H1 (cell line): ENCODE measurements at regions not wholly inside any gene's neighbourhood (a gene's known extent, or its start where the extent isn't known, plus 50 kb on each side); places are given as distances from the start of the nearest gene placed in this dataset.

ENCODE experiments used
- CTCF ChIA-PET: fragments of 300-600 bp; sonication (Branson Sonifier 250); formaldehyde crosslinking; loops from one replicate; lab custom pipeline; 2021; ENCODE audit not compliant: partially characterized antibody; lab: Charles Lee
- POLR2A ChIA-PET: fragments of 300-600 bp; sonication (Branson Sonifier 250); formaldehyde crosslinking; loops from one replicate; lab custom pipeline; 2021; ENCODE audit warnings: inconsistent platforms; ENCODE audit not compliant: partially characterized antibody; lab: Charles Lee
- DNase-seq, 2 experiments: peaks; one replicate each; pipeline versions ENCODE4 v3.0.0 to v3.0.0-alpha.2; 2010 to 2022; ENCODE audit warnings: low spot score in 2 of 2, low read depth in 1 of 2, mixed read lengths in 1 of 2
- FAIRE-seq: peaks from 2 replicates; lab custom pipeline; 2011; peaks lifted over from hg19 to GRCh38; lab: Jason Lieb, UNC
- H2AFZ ChIP-seq: 2 replicates; pipeline ENCODE4 v1.8.1; 2012; ENCODE audit warnings: low read length, inconsistent platforms
- H2AK5ac ChIP-seq: 2 replicates; pipeline ENCODE4 v1.6.1; 2013; ENCODE audit warnings: low read depth, low read length
- H2BK120ac ChIP-seq: replicated peaks from 2 replicates; pipeline ENCODE3; 2013; ENCODE audit warnings: low read depth, low read length, inconsistent platforms
- H2BK12ac ChIP-seq: 2 replicates; pipeline ENCODE4 v1.6.1; 2013; ENCODE audit warnings: low read depth, low read length
- H2BK15ac ChIP-seq: 2 replicates; pipeline ENCODE4 v1.6.1; 2013; ENCODE audit warnings: low read length
- H2BK20ac ChIP-seq: 2 replicates; pipeline ENCODE4 v1.6.1; 2013; ENCODE audit warnings: low read length
- H2BK5ac ChIP-seq: 2 replicates; pipeline ENCODE4 v1.6.1; 2013; ENCODE audit warnings: low read depth, low read length
- H3K14ac ChIP-seq: 2 replicates; pipeline ENCODE4 v1.6.1; 2013; ENCODE audit warnings: inconsistent platforms; ENCODE audit not compliant: insufficient read length
- H3K18ac ChIP-seq: 2 replicates; pipeline ENCODE4 v1.6.1; 2013; ENCODE audit warnings: low read length; ENCODE audit errors: extremely low read depth
- H3K23ac ChIP-seq: 2 replicates; pipeline ENCODE4 v1.6.1; 2013; ENCODE audit warnings: inconsistent platforms; ENCODE audit not compliant: insufficient read length
- H3K23me2 ChIP-seq: 2 replicates; pipeline ENCODE4 v1.6.1; 2013; ENCODE audit warnings: low read depth, low read length
- H3K27ac ChIP-seq: 2 replicates; pipeline ENCODE4 v1.6.1; 2011; ENCODE audit warnings: low read depth, low read length, inconsistent platforms
- H3K27me3 ChIP-seq, 4 experiments: replicated peaks in 1 of 4; 1 replicate in 1 of 4; 2 replicates in 3 of 4; pipeline versions ENCODE4 v1.6.1 to v1.8.1; 2011 to 2013; ENCODE audit warnings: low read length in 3 of 4, mild to moderate bottlenecking in 3 of 4, inconsistent platforms in 2 of 4, mixed read lengths in 2 of 4, moderate library complexity in 1 of 4; ENCODE audit not compliant: control insufficient read depth in 3 of 4, insufficient read depth in 3 of 4; ENCODE audit errors: extremely low read depth in 1 of 4
- H3K36me3 ChIP-seq, 4 experiments: 2 replicates each; pipeline versions ENCODE4 v1.6.1 to v1.8.1; 2011 to 2013; ENCODE audit warnings: mild to moderate bottlenecking in 4 of 4, low read length in 3 of 4, moderate library complexity in 2 of 4, control low read depth in 1 of 4, inconsistent platforms in 1 of 4; ENCODE audit not compliant: insufficient read depth in 4 of 4, control insufficient read depth in 2 of 4
- H3K4ac ChIP-seq: replicated peaks from 2 replicates; pipeline ENCODE3; 2013; ENCODE audit warnings: low read length, low read depth, mixed read lengths, inconsistent platforms; ENCODE audit not compliant: insufficient read length
- H3K4me1 ChIP-seq, 4 experiments: replicated peaks in 1 of 4; 1 replicate in 1 of 4; 2 replicates in 3 of 4; pipeline versions ENCODE4 v1.6.1 to v1.8.1; 2011 to 2013; ENCODE audit warnings: low read length in 3 of 4, inconsistent platforms in 2 of 4, mixed read lengths in 1 of 4; ENCODE audit not compliant: insufficient read depth in 4 of 4, control insufficient read depth in 3 of 4
- H3K4me2 ChIP-seq, 2 experiments: 2 replicates each; pipeline versions ENCODE4 v1.6.1 to v1.8.1; 2011 to 2013; ENCODE audit warnings: low read depth in 2 of 2, low read length in 2 of 2, control low read depth in 1 of 2, inconsistent platforms in 1 of 2, mild to moderate bottlenecking in 1 of 2; ENCODE audit not compliant: insufficient read depth in 1 of 2
- H3K4me3 ChIP-seq, 4 experiments: fragments of 200-600, 300-600 bp in 1 of 4; sonication (generic), shearing (Covaris generic), sonication (Bioruptor Twin) in 1 of 4; 2 replicates each; pipeline versions ENCODE4 v1.5.1 to v1.8.1; 2011 to 2016; ENCODE audit warnings: low read length in 4 of 4, low read depth in 3 of 4, control low read depth in 2 of 4, inconsistent platforms in 2 of 4, mild to moderate bottlenecking in 2 of 4, mixed read lengths in 1 of 4, moderate library complexity in 1 of 4; ENCODE audit not compliant: insufficient read depth in 2 of 4; ENCODE audit errors: extremely low read depth in 1 of 4
- H3K56ac ChIP-seq: replicated peaks from 2 replicates; pipeline ENCODE3; 2013; ENCODE audit warnings: low read depth, mild to moderate bottlenecking, mixed read lengths, low read length, inconsistent platforms; ENCODE audit not compliant: insufficient read length
- H3K79me1 ChIP-seq: 2 replicates; pipeline ENCODE4 v1.6.1; 2013; ENCODE audit warnings: low read depth, low read length, control low read depth
- H3K79me2 ChIP-seq, 2 experiments: 2 replicates each; pipeline versions ENCODE4 v1.6.1 to v1.8.1; 2012 to 2013; ENCODE audit warnings: low read length in 2 of 2, mild to moderate bottlenecking in 2 of 2, inconsistent platforms in 1 of 2; ENCODE audit not compliant: insufficient read depth in 2 of 2, control insufficient read depth in 1 of 2
- H3K9ac ChIP-seq, 4 experiments: replicated peaks in 1 of 4; 1 replicate in 1 of 4; 2 replicates in 3 of 4; pipeline versions ENCODE4 v1.6.1 to v1.8.1; 2011 to 2013; ENCODE audit warnings: low read depth in 3 of 4, low read length in 3 of 4, control low read depth in 2 of 4, mild to moderate bottlenecking in 2 of 4, moderate library complexity in 2 of 4, inconsistent platforms in 1 of 4; ENCODE audit errors: extremely low read depth in 1 of 4
- H3K9me3 ChIP-seq, 2 experiments: 2 replicates each; pipeline versions ENCODE4 v1.6.1 to v1.8.1; 2012 to 2013; ENCODE audit warnings: mild to moderate bottlenecking in 2 of 2, moderate library complexity in 2 of 2, control low read depth in 1 of 2, inconsistent platforms in 1 of 2, low read depth in 1 of 2, low read length in 1 of 2, mixed read lengths in 1 of 2; ENCODE audit not compliant: insufficient read depth in 2 of 2
- H4K20me1 ChIP-seq, 2 experiments: replicated peaks in 1 of 2; 2 replicates each; pipeline versions ENCODE3 to v1.8.1; 2011 to 2013; ENCODE audit warnings: inconsistent platforms in 2 of 2, low read length in 2 of 2, mild to moderate bottlenecking in 1 of 2; ENCODE audit not compliant: insufficient read depth in 2 of 2, control insufficient read depth in 1 of 2
- H4K5ac ChIP-seq: 2 replicates; pipeline ENCODE4 v1.6.1; 2013; ENCODE audit warnings: low read length, low read depth, mixed read lengths, inconsistent platforms; ENCODE audit not compliant: insufficient read length
- H4K8ac ChIP-seq: 2 replicates; pipeline ENCODE4 v1.8.0; 2013; ENCODE audit warnings: mild to moderate bottlenecking, moderate library complexity, low read length, inconsistent platforms; ENCODE audit not compliant: insufficient read depth; ENCODE audit errors: extremely low read depth
- H4K91ac ChIP-seq: replicated peaks from 2 replicates; pipeline ENCODE3; 2013; ENCODE audit warnings: low read length, mixed read lengths, inconsistent platforms; ENCODE audit not compliant: insufficient read length
- CHD1 ChIP-seq: IDR thresholded peaks from 2 replicates; pipeline ENCODE4 v1.6.1; 2012; ENCODE audit warnings: low read depth, low read length, improper control_type of control experiment
- EGR1 ChIP-seq: IDR thresholded peaks from 2 replicates; pipeline ENCODE4 v1.6.1; 2011; ENCODE audit warnings: low read depth, low read length, borderline replicate concordance
- FOSL1 ChIP-seq: IDR thresholded peaks from 2 replicates; pipeline ENCODE4 v1.6.1; 2011; ENCODE audit warnings: mild to moderate bottlenecking, low read depth, low read length, moderate library complexity; ENCODE audit not compliant: insufficient read depth
- GTF2F1 ChIP-seq: IDR thresholded peaks from 2 replicates; pipeline ENCODE4 v1.6.1; 2012; ENCODE audit warnings: low read depth, low read length, improper control_type of control experiment, borderline replicate concordance
- KDM1A ChIP-seq: fragments of 200-600, 300-600 bp; sonication (generic); IDR thresholded peaks from 2 replicates; pipeline ENCODE4 v1.7.1; 2016; ENCODE audit warnings: mild to moderate bottlenecking, low read length, borderline replicate concordance
- KDM5A ChIP-seq: fragments of 200-600 bp; IDR thresholded peaks from 2 replicates; pipeline ENCODE4 v1.7.1; 2012; ENCODE audit warnings: mild to moderate bottlenecking, low read length, inconsistent platforms, mixed read lengths
- RNF2 ChIP-seq: fragments of 200-900, 300-1000 bp; sonication (generic); IDR thresholded peaks from 2 replicates; pipeline ENCODE4 v1.7.1; 2016; ENCODE audit warnings: borderline replicate concordance, low read depth, mild to moderate bottlenecking, antibody characterized with exemption, low read length; ENCODE audit not compliant: poor library complexity, severe bottlenecking; ENCODE audit errors: missing control alignments
- SIRT6 ChIP-seq: IDR thresholded peaks from one replicate; pipeline ENCODE4 v1.7.1; 2012; ENCODE audit warnings: low read length, inconsistent platforms
- TCF12 ChIP-seq: IDR thresholded peaks from 2 replicates; pipeline ENCODE4 v1.6.1; 2011; ENCODE audit warnings: low read depth, mild to moderate bottlenecking, low read length
- TEAD4 ChIP-seq: IDR thresholded peaks from 2 replicates; pipeline ENCODE4 v1.6.1; 2012; ENCODE audit warnings: low read depth, low read length, inconsistent platforms, mixed read lengths
- WGBS, 2 experiments: shearing (Covaris generic) in 1 of 2; methylation state at CpG; one replicate each; pipeline versions ENCODE4 v1.1.6 to v1.1.7; 2013 to 2015; ENCODE audit warnings: low lambda C conversion rate in 2 of 2, mixed read lengths in 2 of 2, inconsistent platforms in 1 of 2, low coverage in 1 of 2, missing lambda C conversion rate in 1 of 2; ENCODE audit not compliant: insufficient replicate concordance in 2 of 2, insufficient coverage in 1 of 2, insufficient read length in 1 of 2; ENCODE audit errors: extremely low coverage in 1 of 2, missing lambda C conversion rate in 1 of 2; 5-methylcytosine and 5-hydroxymethylcytosine counted together
- TF ChIP-seq, protein P1 (sequence below): IDR thresholded peaks from 2 replicates; pipeline ENCODE4 v1.6.1; 2012; ENCODE audit warnings: low read length, inconsistent platforms
- TF ChIP-seq, protein P2 (sequence below): IDR thresholded peaks from 2 replicates; pipeline ENCODE4 v1.6.1; 2012; ENCODE audit warnings: inconsistent platforms

DNA sequence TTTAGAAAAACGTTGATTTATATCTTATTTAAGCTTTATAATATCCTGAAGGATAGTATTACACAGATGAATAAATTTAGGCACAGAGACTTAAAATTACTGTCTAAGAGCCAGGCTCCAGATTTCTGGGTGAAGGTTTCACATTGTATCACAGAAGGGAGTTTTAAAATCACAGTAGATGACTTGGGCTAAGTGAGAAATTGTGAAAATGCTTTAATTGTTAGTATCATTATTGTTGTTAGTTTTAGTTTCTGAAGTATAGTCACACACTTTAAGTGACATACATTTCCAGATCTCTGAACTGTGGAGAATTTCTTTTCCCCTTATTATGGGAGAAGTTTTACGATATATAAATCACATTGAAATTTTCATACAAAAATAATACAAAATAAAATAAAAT lies 83.5 kb downstream of the NDUFS5 start:
- no peak overlapping the region for H3K4me3 ChIP-seq
- peaks cover 6 to 18% (median 11%) of the 10 kb centered on the region in 4 experiments; a peak in 6 of 7 replicates for H3K4me1 ChIP-seq
- peaks cover 28 to 93% of the 10 kb centered on the region in 2 experiments for H3K79me2 ChIP-seq
- no peaks in the 10 kb centered on the region for H3K9me3 ChIP-seq
- CTCF ChIA-PET: interaction anchor here (0.6 to 7.0 kb wide), 11 partner anchors 11 to 854 kb away, joined by 3 to 79 read pairs (median 3); no protein-coding TSS in a partner anchor
- peaks cover 10% of the 10 kb centered on the region; the same call in 1 of the 2 replicates for H3K23me2 ChIP-seq
- H4K91ac ChIP-seq: no peak overlapping the region
- H3K23ac ChIP-seq: no peak overlapping the region
- H4K20me1 ChIP-seq: peaks cover 0 to 1% of the 10 kb centered on the region in 2 experiments
- no peak overlapping the region for H2BK12ac ChIP-seq
- H2BK120ac ChIP-seq: no peak overlapping the region
- H3K79me1 ChIP-seq: 0 out of 2 replicates have a peak, but pooled peaks cover 3% of the 10 kb centered on the region
- no peak overlapping the region for H4K8ac ChIP-seq
- TF ChIP-seq GTF2F1: no peak
- TF ChIP-seq FOSL1: no peak
- TF ChIP-seq, protein P1, sequence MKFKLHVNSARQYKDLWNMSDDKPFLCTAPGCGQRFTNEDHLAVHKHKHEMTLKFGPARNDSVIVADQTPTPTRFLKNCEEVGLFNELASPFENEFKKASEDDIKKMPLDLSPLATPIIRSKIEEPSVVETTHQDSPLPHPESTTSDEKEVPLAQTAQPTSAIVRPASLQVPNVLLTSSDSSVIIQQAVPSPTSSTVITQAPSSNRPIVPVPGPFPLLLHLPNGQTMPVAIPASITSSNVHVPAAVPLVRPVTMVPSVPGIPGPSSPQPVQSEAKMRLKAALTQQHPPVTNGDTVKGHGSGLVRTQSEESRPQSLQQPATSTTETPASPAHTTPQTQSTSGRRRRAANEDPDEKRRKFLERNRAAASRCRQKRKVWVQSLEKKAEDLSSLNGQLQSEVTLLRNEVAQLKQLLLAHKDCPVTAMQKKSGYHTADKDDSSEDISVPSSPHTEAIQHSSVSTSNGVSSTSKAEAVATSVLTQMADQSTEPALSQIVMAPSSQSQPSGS: no peak
- no peak for TF ChIP-seq CHD1
- TF ChIP-seq KDM5A: no peak
- TF ChIP-seq TEAD4: no peak
- no peak for TF ChIP-seq KDM1A
- no peak for TF ChIP-seq RNF2
- TF ChIP-seq, protein P2, sequence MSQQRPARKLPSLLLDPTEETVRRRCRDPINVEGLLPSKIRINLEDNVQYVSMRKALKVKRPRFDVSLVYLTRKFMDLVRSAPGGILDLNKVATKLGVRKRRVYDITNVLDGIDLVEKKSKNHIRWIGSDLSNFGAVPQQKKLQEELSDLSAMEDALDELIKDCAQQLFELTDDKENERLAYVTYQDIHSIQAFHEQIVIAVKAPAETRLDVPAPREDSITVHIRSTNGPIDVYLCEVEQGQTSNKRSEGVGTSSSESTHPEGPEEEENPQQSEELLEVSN: no peak
- TF ChIP-seq EGR1: no peak
- TF ChIP-seq TCF12: no peak
- no peak for TF ChIP-seq SIRT6
- no peak overlapping the region for H3K56ac ChIP-seq
- no peaks in the 10 kb centered on the region for H3K36me3 ChIP-seq
- DNase-seq: no peak
- WGBS, 2 experiments: 91% methylated on average over 2 of the region's 2 CpGs; no CpG with 5 or more reads in 1 of the 2 experiments
- no peak overlapping the region for H3K27ac ChIP-seq
- no peak overlapping the region for H3K9ac ChIP-seq
- no peak overlapping the region for H4K5ac ChIP-seq
- no peak overlapping the region for H3K4ac ChIP-seq
- no peak overlapping the region for H2AK5ac ChIP-seq
- no peak overlapping the region for H2BK20ac ChIP-seq
- no peak overlapping the region for H3K4me2 ChIP-seq
- POLR2A ChIA-PET: interaction anchor here (0.7 to 11.0 kb wide), 4 partner anchors 15 to 40 kb away, joined by 3 to 71 read pairs (median 4); no protein-coding TSS in a partner anchor
- FAIRE-seq: no peak
- H3K18ac ChIP-seq: no peak overlapping the region
- H2AFZ ChIP-seq: no peak overlapping the region
- no peak overlapping the region for H2BK5ac ChIP-seq
- no peaks in the 10 kb centered on the region for H3K27me3 ChIP-seq
- H2BK15ac ChIP-seq: no peak overlapping the region
- H3K14ac ChIP-seq: no peak overlapping the region
